Right lobe of liver (tissue), 6 donors: ENCODE measurements at regions not wholly inside any gene's neighbourhood (a gene's known extent, or its start where the extent isn't known, plus 50 kb on each side); places are given as distances from the start of the nearest gene placed in this dataset.

ENCODE experiments used
- ATAC-seq, 4 donors: fragments of 200-7000 bp; cut with Tn5 transposase; one replicate each; pipeline ENCODE4 v1.9.1; 2020; ENCODE audit warnings: mild to moderate bottlenecking in 4 of 4, moderate library complexity in 4 of 4
- DNase-seq, 3 donors: peaks; one replicate each; pipeline ENCODE4 v3.0.0-alpha.2; 2020
- H3K27ac ChIP-seq, 3 donors: fragments of 200-600 bp; one replicate each; pipeline ENCODE4 v1.8.0; 2022
- H3K27me3 ChIP-seq, 2 donors: fragments of 200-600 bp; one replicate each; pipeline ENCODE4 v1.8.0; 2022
- H3K36me3 ChIP-seq, 4 donors: fragments of 200-600 bp; sonication (generic) in 1 of 4; one replicate each; pipeline versions ENCODE4 v1.5.1 to v1.8.0; 2017 to 2022; ENCODE audit warnings: control low read depth in 1 of 4
- H3K4me1 ChIP-seq, 4 donors: fragments of 200-600 bp; sonication (generic) in 1 of 4; one replicate each; pipeline versions ENCODE4 v1.5.1 to v1.8.0; 2017 to 2022; ENCODE audit warnings: control low read depth in 1 of 4
- H3K4me3 ChIP-seq, 3 donors: fragments of 200-600 bp; one replicate each; pipeline ENCODE4 v1.8.0; 2022
- H3K9me3 ChIP-seq, 4 donors: fragments of 200-600 bp; sonication (generic) in 1 of 4; one replicate each; pipeline versions ENCODE4 v1.5.1 to v1.8.0; 2017 to 2022; ENCODE audit warnings: control low read depth in 1 of 4
- CTCF ChIP-seq, 4 donors: fragments of 200-600 bp in 3 of 4; fragments of 450-650 bp in 1 of 4; IDR thresholded peaks; one replicate each; pipeline versions ENCODE4 v1.5.1 to v1.8.0; 2016 to 2022; ENCODE audit warnings: antibody characterized with exemption in 4 of 4, mild to moderate bottlenecking in 2 of 4
- POLR2A ChIP-seq: fragments of 450-650 bp; IDR thresholded peaks from one replicate; pipeline ENCODE4 v1.6.1; 2017; ENCODE audit warnings: antibody characterized with exemption, mild to moderate bottlenecking
- WGBS: methylation state at CpG from one replicate; pipeline ENCODE4 v1.1.6; 2018; ENCODE audit warnings: low coverage, low lambda C conversion rate; ENCODE audit not compliant: insufficient coverage; ENCODE audit errors: missing lambda C conversion rate; 5-methylcytosine and 5-hydroxymethylcytosine counted together
- intact Hi-C, 2 donors: fragments of 100-400 bp; cut with DNase I; formaldehyde crosslinking; loops; one replicate each; pipeline versions ENCODE4 v1.11.2 to v1.14.1; 2022
- donor health status: DM: no; HTN: yes; CAD: no.
- donor health status: DM: no; HTN: no; CAD: no.
- donor health status: DM: no; HTN: no; CAD: no.
- donor health status: DM: no; HTN: yes; CAD: no.
- donor health status: DM: no; HTN: yes; CAD: no.

GRCh38 chr7:142542105-142542504, 207.2 kb upstream of the PRSS1 start:
- intact Hi-C loops: no loop called here
- ATAC-seq (no peak), DNase-seq (no peak)
- Histone ChIP-seq H3K27ac (no peak overlapping the region), H3K27me3 (no peaks in the 10 kb centered on the region), H3K4me1 (no peaks in the 10 kb centered on the region), H3K36me3 (no peaks in the 10 kb centered on the region), H3K4me3 (no peak overlapping the region), H3K9me3 (no peaks in the 10 kb centered on the region)
- no peak for TF ChIP-seq CTCF (IDR thresholded peaks at IDR 0.05)
- TF ChIP-seq POLR2A: no peak
- WGBS: 30% methylated on average over 1 of the region's 1 CpG

- no peaks in the 10 kb centered on the region for H3K9me3 ChIP-seq
- TF ChIP-seq POLR2A: no peak
- no peak for TF ChIP-seq CTCF (IDR thresholded peaks at IDR 0.05)
Observed at GRCh38 chr7:142540371-142540770, 208.9 kb upstream of the PRSS1 start.

GRCh38 chr7:142539901-142540300, 209.4 kb upstream of the PRSS1 start:
- Histone ChIP-seq H3K4me1 (no peaks in the 10 kb centered on the region), H3K36me3 (no peaks in the 10 kb centered on the region), H3K4me3 (no peak overlapping the region), H3K27ac (no peak overlapping the region), H3K9me3 (no peaks in the 10 kb centered on the region), H3K27me3 (no peaks in the 10 kb centered on the region)
- TF ChIP-seq POLR2A (no peak), CTCF (IDR thresholded peaks at IDR 0.05) (no peak)
- WGBS: 17% methylated on average over 1 of the region's 1 CpG
- intact Hi-C loops: no loop called here
- ATAC-seq: no peak
- DNase-seq: no peak

More at GRCh38 chr7:142540371-142540770, 208.9 kb upstream of the PRSS1 start:
- no peak overlapping the region for H3K27ac ChIP-seq
- no peaks in the 10 kb centered on the region for H3K27me3 ChIP-seq
- no peaks in the 10 kb centered on the region for H3K4me1 ChIP-seq
- no peak overlapping the region for H3K4me3 ChIP-seq
- intact Hi-C loops: no loop called here
- 72% methylated on average over 2 of the region's 2 CpGs for whole genome bisulfite sequencing
- H3K36me3 ChIP-seq: no peaks in the 10 kb centered on the region
- DNase-seq (no peak), ATAC-seq (no peak)

GRCh38 chr7:142537760-142538159, 211.5 kb upstream of the PRSS1 start:
- intact Hi-C loops: no loop called here
- DNase-seq (no peak), ATAC-seq (no peak)
- WGBS: 88% methylated on average over 1 of the region's 1 CpG
- Histone ChIP-seq H3K27me3 (no peaks in the 10 kb centered on the region), H3K4me1 (no peaks in the 10 kb centered on the region), H3K27ac (no peak overlapping the region), H3K36me3 (no peaks in the 10 kb centered on the region), H3K9me3 (no peaks in the 10 kb centered on the region), H3K4me3 (no peak overlapping the region)
- no peak for TF ChIP-seq POLR2A
- no peak for TF ChIP-seq CTCF (IDR thresholded peaks at IDR 0.05)
